SK-N-SH (cell line): ENCODE measurements at regions not wholly inside any gene's neighbourhood (a gene's known extent, or its start where the extent isn't known, plus 50 kb on each side); places are given as distances from the start of the nearest gene placed in this dataset.

ENCODE experiments used
- CHD2 ChIP-seq: fragments of 150-350 bp; IDR thresholded peaks from 2 replicates; pipeline ENCODE4 v1.6.1; 2018; ENCODE audit warnings: low read length; ENCODE audit not compliant: partially characterized antibody
- JUND ChIP-seq: IDR thresholded peaks from 2 replicates; pipeline ENCODE4 v1.4.0; 2012

DNA sequence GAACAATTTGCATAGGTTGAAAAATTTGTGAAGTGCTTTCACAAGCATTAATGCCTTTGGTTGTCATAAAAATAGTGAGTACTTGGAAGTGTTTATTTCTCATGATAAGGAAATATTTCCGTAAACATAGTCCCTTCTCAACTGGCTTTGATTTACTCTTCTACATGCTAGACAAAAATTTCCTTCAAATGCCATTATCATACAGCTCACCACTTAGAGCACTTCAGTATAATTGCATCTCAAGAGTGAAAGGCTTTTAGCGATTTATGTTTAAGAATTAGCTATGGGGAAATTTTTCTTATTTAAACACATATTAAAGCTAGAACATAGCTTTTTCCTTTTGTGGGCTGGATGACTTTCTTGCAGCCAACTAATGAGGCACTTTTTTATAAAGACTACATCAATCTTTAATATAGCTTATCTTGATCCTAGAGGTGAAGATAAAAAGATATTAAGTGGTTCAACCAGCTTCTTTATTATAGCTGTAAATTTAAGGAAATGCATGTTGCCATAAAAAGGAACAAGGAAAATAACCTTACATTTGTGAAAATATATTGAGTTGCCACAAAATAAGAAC, 656.8 kb downstream of the SLITRK6 start:
- TF ChIP-seq CHD2 (no peak), JUND (no peak)
